Right renal pelvis (tissue), 4 donors: ENCODE measurements at regions not wholly inside any gene's neighbourhood (a gene's known extent, or its start where the extent isn't known, plus 50 kb on each side); places are given as distances from the start of the nearest gene placed in this dataset.
"Not testable (repeated sequence)": the region's sequence is repeated elsewhere in the genome, so short reads cannot be mapped to it uniquely, and the experiment has no call there.

Source experiments
- DNase-seq, 4 donors: peaks; one replicate each; pipeline ENCODE4 v3.0.0-alpha.2; 2013; ENCODE audit warnings: low read depth in 4 of 4, low spot score in 3 of 4, missing footprints in 1 of 4

DNA sequence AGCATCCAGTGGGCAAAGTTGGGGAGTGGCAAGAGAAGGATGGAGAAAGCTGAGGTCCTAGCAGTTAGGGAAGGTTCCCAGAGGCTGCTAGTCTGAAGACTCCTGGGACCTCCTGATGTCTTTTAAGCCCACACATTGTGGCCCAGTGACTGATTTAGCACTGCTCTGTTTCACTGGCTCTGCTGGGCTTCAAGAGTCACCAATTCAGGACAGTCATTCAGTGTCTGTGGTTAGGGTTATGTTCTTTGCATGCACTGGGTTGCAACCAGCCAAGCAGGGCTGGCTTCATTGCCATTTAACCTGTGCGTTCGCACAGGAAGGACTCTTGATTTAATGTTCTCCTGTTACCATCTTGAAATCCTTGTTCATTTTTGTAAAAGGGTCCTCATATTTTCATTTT, 199.2 kb downstream of the ICOS start:
- no peak for DNase-seq

DNA sequence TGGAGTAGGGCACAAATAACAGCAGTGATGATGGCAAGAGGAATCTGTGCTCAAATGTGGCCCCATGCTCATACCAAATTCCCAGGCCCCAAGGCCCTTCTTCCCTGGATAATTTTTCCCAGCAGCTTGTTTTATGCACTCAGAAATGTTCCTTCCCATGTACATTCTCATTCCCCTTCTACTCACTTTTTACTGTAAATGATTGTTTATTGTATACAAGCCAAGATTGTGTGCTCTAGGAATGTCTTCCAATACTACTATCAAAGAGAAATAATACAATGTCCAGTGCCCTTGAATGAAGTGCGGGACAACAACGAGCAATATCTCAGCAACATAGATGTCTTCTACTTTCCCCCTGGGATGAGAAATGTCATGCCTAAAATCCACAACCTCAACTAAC, 201.6 kb downstream of the ICOS start:
- no peak for DNase-seq

DNA sequence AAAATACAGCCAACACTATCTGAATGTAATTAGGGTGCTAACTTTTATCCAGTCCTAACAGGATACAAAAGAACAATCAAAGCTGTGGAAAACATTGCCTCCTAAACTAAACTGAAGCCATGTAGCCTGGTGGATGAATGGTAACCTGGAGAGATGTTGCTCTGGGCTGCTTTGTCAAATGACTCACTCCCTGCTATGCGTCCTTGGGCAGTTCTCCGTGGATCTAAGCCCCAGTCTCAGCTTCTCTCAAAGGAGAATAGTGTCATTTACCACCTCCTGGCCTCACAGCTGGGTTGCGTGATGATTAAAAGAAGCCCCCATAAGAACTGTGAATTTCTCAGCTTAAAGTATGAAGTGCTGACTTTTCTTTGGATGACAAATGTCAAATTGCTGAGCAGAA, 203.7 kb downstream of the ICOS start:
- DNase-seq = no peak

DNA sequence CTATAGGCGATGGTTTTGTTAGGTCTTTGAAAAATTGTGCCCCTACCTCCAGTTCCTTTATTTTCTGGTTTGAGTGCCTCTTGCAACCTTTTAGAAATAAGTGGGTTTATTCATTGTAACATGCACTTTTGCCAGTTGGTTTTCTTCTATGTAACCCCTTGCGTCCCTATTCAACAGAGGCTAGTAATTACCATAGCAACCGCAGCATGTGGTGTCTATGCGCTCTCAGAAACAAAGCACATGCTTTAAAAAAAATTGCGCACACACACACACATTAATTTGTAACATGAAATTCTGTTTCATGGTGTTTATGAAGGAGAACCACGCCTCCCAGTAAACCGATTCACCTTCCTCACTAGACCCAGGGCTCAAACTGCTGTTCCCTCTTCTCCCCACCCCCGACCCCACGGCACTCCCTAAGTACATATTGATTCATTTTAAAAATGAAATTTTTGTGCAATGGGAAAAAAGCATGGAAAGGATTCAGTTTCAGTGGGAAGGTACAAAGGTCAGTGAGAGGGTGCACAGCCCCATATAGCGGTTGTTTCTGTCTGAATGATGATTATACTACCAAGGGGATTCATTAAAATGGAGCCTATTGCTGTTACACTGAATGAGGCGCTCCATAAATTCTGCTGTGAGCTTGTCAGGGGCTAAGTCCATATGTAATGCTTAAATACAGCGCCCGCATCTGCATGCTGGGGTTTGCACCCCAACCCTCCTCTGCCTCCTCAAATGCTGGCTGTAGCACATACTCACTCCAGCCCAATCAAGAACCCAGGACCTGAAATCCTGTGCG, 206.9 kb downstream of the ICOS start:
- DNase-seq = no peak

DNA sequence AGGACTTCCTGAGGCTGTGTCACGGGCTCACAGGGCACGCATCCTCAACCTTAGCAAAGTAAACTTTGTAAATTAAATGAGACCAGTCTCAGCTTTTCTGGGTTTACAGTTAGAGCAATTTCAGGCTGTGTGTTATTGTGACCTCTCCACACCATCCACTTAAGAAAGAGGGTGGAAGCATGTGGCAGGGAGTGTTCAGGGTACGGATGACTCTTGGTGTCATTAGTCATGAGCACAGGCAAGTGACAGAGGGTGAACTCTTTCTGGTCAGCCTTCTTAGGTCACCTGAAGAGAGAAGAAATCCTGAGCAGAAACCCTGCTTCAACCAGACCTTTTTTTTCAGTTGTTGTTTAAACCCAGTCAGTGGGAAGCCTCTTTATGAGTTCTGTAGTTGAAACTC, 207.9 kb downstream of the ICOS start:
- no peak for DNase-seq

DNA sequence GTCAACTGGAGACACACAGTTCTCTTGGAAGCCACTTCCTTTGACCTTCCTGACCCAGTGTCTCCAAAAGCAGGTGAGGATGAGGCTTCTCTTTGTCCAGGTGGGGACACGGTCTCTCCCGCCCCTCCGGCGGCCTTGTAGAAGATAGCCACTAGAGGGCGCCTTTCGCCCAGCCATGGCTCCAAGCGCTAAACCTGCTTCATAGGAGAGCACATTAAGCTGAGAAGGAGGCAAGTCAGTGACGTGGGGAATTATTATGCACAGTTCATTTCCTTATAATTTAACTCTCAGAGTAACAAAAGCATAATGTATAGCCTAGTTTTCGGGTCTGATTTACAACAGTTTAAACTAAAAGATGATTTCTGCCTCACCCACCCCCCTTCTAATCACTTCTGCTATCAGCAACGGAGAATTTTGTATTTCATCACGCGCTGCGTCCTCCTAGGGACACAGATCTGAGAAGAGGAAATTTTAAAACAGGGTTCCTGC, 208.7 kb downstream of the ICOS start:
- peak; percentile 61 to 74 (median 64) for DNase-seq

DNA sequence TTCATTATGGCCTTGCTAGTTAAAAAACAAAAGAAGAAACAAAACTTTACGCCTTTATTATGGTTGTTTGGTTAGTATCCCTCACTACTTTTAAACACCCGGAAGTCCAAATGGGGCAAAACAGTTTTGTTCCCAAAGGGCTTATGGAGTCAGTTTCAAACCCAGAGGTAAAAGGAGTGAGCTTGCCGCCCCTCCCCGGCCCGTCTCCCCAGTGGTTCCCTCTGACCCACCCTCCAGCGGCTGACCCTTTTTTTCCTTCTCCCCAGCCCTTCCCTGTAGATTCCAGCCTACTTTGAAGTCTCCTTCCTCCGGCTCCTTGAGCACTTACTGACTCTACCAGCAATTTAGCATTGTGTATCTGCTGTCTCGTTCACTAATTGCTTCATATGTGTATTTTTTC, 209.2 kb downstream of the ICOS start:
- no peak for DNase-seq

DNA sequence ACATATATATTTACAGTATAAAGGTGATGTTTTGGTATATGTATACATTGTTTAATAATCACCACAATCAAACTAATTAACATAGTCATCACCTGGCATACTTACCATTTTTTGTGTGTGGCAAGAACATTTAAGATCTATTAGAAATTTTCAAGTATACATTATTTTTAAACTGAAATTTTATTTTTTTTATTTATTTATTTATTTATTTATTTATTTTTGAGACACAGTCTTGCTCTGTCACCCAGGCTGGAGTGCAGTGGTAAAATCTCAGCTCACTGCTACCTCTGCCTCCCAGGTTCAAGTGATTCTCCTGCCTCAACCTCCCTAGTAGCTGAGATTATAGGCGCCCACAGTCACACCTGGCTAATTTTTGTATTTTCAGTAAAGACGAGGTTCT, 210.5 kb downstream of the ICOS start:
- DNase-seq = not testable (repeated sequence)

DNA sequence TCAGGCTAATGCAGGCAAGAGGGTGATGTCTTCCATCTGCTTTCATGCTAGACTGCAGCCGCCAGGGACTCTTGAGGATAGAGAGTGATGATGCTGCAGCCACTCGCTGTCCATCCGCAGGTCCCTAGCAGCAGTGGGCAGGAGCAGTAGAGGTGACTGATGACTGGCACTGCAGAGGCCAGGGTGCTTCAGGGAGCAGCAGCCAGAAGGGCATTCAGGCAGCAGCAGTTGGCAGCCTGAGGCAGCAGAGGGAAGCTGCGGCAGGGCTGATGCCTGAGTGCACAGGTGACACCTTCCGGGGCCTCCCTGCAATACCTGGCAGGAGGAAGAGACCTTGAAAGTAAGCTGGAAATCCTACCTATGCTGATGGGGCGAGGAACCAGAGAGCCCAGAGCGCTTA, 214.2 kb downstream of the ICOS start:
- no peak for DNase-seq

DNA sequence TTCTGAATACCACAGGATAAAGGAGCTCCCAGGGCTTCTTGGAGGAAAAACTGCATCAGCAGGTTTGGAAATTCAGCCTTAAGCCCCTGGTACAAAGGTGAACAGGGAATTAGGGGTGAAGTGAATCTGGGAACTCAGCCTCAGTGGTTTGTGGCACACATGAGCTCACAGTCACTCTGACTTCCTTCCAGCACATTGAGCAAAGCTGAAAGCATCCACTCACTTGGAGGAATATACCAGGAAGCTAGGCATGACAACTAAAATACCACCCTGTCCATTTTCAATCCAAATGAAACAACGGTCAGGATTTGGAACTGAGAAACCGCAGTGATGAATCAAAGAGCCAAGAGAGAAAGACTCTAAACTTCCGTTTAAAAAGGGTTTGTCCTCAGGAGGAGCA, 216.1 kb downstream of the ICOS start:
- no peak for DNase-seq

DNA sequence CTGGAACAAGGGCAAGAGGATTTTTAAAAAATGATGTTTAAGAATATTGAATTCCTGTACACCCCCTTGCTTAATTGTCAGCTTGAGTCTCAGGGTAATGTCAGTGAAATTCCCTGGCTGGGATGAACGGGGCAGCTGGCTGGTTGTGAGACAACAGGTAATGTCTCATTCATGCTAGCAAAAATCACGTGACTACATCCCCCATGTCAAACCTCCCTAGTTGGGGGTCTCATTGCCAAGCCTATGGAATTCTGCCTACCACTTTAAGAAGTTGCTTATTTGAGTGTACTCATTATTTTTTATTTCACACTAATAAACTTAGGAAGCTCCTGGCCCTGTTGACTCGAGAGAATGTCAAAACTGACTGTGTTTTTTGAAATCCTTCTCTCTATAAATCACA, 218.3 kb downstream of the ICOS start:
- DNase-seq = no peak

DNA sequence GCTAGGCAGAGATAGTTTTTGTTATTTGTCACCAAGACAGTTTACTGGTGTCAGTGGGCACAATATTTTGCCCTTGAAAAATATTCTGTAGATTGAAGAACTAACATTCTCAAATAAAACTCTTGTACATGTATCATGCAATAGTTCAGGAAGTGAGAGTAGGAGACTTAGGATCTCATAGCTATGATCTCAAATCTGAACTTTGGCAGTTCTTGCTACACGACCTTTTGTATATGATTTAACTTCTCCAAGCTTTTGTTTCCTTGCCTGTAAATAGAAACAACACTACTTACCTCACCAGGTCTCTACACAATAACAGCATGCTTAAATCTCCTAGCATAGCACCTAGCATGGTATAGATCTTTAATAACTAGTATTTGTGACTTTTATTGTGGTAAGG, 219.9 kb downstream of the ICOS start:
- DNase-seq = no peak

DNA sequence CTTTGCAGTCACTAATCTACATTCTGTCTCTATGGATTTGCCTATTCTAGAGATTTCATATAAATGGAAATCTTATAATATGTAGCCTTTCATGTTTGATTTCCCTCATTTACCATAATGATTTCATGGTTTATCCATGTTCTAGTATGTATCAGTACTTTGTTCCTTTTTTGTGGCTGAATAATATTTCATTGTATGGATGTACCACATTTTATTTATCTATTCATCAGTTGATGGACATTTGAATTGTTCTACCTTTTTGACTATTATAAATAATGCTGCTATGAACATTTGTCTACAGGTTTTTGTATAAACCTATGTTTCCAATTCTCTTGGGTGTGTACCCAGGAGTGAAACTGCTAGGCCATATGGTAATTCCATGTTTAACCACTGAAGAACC, 221.1 kb downstream of the ICOS start:
- DNase-seq = no peak

DNA sequence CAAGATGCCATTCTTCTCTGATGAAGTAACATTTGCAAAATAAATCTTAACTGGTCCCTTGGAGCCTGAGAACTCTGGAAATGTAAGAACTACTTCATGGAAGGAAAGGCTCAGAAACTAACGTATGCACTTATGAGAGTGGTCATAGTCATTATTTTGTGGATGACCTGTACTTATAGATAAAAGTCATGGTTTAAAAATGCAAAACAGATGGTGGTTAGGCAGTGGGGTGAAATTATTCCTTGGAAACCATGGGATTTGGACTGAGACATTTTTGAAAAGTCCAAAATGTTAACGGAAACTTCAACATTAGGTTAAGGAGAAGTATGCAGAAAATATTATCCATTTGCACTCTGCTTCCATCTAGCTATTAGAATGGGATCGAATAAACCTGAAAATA, 223.0 kb downstream of the ICOS start:
- DNase-seq = no peak

DNA sequence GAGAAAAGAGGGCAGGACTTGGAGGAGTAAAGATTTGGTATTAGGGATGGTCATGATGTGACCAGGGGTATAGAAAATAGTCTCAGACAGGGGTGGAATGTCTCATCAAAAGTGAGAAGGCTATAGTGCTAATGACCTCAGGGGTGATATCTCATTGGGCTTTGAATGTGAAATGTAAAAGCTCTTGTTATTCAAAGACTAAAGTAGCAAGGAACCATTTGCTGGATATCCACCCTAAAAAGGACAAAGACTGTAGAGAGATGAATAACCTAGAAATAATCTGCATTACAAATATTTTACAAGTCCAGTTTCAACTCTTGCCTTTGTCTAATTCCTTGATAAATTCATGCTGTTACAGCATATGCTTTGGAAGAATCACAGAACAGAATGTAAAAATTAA, 224.4 kb downstream of the ICOS start:
- DNase-seq = no peak

DNA sequence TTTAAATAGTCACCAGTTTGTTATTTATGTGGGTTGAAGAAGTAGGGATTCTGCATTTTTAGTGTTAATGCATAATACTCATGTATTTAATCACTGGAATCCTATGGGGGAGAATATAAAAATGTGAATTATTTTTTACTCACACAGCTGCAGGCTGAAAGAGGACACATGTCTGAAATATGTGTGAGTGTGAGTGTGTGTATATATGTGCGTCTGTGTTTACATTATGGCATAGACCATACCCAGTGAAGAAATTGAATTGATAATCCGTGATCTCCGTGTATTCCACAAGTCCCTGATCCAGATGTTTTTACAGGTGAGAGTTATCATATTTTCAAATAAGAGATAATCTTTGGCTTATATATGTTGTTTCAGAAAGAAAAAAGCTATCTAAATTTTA, 225.3 kb downstream of the ICOS start:
- DNase-seq = no peak

DNA sequence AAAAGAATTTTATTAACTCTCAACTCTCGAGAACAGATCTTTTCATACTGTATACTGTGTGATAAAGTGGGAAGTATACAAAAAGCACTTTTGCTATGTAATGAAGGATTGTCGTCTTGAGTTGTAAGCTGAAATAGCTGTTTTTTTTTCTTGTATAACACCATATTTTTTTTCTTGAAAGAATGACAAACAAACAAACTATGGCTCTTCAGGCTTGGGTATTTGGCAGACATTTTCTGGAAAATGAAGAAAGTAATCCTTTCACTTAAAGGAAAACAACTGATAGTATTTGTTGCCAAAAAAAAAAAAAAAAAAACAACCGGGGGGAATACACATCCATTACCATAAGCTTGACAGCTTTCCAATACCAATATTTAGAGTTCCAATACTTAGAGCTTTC, 230.4 kb downstream of the ICOS start:
- DNase-seq = no peak

DNA sequence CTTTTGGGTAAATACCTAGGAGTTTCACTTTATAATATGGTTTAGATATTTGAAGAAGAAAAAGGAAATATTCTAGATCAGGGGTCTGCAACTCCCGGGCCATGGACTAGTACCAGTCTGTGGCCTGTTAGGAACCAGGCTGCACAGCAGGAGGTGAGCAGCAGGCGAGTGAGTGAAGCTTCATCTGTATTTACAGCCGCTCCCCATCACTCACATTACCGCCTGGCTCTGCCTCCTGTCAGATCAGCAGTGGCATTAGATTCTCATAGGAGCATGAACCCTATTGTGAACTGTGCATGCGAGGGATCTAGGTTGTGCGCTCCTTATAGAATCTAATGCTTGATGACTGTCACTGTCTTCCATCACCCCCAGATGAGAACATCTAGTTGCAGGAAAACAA, 231.1 kb downstream of the ICOS start:
- DNase-seq = not testable (repeated sequence)

DNA sequence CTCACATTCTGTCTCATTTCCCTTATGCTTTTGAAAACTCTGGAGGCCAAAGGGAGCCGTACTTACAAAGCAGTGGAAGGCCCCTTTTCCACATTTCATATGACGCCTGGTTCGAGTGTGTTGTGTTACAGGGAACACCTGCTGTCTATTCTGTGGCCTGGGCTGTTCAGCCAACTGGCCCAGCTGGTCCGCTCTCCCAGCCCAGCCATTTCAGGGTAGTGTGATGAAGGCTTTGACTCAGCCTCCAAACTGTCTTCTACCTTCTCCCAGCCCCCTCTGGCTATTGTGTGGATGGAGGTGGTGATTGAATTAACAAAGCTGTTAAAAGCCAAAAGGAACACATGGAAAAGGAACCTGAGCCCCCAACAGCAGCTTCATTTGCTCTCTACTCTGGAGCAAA, 233.8 kb downstream of the ICOS start:
- no peak for DNase-seq

DNA sequence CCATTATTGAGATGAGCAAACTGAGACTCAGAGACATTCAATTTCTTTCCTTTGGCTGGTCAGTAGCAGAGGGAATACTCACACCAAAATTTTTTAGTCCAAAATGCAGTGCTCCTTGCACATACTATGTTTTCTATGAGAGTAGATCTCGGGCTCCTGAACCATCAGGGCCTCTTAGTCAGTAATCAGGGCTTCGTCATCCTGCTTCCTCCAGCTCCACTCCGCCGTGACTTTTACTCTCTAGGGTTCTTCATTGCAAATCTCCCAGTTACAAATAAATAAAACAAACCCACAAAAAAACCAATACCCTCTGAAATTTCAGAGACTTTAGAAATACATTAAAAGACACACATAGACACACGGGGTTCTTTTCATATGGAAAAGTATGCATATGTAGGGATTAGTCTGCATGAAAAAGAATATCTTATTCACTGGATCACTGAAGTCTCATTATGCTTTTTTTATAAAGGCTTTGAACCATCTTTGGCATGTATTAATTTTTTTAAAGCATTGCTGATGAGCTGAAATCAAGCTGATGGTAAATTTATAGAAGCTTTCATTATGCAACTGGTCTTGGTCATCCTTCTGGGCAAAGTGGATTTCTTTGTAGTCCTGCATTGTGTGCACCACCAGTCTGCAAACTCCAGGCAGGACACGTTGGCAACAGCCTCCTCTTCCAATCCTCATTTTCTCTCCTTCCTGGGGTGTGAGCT, 235.0 kb downstream of the ICOS start:
- no peak for DNase-seq

DNA sequence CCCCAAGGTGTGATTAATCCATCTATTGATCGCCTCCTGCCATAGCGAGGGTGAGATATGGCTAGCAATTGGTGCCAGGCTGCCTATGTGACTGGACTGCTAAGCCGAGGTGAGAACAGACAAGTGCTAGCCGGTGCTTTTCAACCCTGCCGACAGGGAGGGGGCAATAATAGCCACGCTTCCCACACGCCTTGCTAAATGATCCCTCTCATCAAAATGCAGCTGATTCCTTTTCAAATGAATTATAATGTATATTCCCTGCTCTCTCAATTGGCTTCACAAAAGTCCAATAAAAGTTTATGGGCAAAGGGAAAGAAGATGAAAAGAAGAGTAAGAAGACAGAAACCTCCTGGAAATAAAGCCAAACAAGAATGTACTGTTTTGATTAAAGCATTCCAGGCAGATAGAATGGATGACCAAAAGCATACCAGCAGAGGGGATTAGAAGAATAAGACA, 235.6 kb downstream of the ICOS start:
- DNase-seq = no peak

DNA sequence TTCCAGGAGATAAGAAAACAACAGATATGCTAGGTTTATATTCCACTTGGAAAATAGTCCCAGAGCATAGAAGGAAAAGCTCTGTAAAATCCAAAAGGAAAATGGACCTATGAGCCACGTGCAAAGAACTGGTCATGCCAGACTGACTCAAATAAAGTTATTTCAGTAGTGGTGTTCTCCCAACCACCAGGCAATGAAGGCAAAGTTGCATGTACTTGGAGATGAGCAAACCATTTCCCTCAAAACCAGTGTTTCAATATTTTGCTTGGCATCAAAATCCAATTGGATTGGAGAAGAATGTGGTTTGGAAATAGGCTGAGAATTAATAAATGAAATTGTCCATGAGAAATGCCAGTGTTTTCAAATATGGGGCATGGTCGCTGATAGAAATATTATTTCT, 237.5 kb downstream of the ICOS start:
- DNase-seq = no peak
